Tibial artery (tissue), 4 donors: ENCODE measurements at regions not wholly inside any gene's neighbourhood (a gene's known extent, or its start where the extent isn't known, plus 50 kb on each side); places are given as distances from the start of the nearest gene placed in this dataset.
"Not testable (repeated sequence)": the region's sequence is repeated elsewhere in the genome, so short reads cannot be mapped to it uniquely, and the experiment has no call there.

ENCODE experiments used
- DNase-seq, 2 donors: peaks; one replicate each; pipeline ENCODE4 v3.0.0-alpha.2; 2019
- H3K27ac ChIP-seq, 2 donors: fragments of 200-600 bp; sonication (generic) in 1 of 2; 1 replicate in 1 of 2; 2 replicates in 1 of 2; pipeline ENCODE4 v1.5.1; 2018 to 2019; ENCODE audit warnings: mild to moderate bottlenecking in 1 of 2
- H3K27me3 ChIP-seq, 2 donors: fragments of 200-600 bp; sonication (generic) in 1 of 2; one replicate each; pipeline versions ENCODE4 v1.5.1 to v1.6.0; 2016 to 2019
- H3K36me3 ChIP-seq, 3 donors: fragments of 200-600 bp; sonication (generic) in 2 of 3; one replicate each; pipeline ENCODE4 v1.5.1; 2016 to 2019; ENCODE audit warnings: mild to moderate bottlenecking in 2 of 3
- H3K4me1 ChIP-seq, 4 donors: fragments of 200-600 bp; sonication (generic) in 2 of 4; 1 replicate in 3 of 4; 2 replicates in 1 of 4; pipeline ENCODE4 v1.5.1; 2016 to 2019
- H3K4me3 ChIP-seq, 2 donors: fragments of 200-600 bp; sonication (generic) in 1 of 2; 1 replicate in 1 of 2; 2 replicates in 1 of 2; pipeline ENCODE4 v1.5.1; 2018 to 2019; ENCODE audit warnings: mild to moderate bottlenecking in 2 of 2
- H3K9me3 ChIP-seq, 3 donors: fragments of 200-600 bp; sonication (generic) in 1 of 3; one replicate each; pipeline ENCODE4 v1.5.1; 2016 to 2019
- intact Hi-C: fragments of 100-400 bp; cut with DNase I; formaldehyde crosslinking; loops from one replicate; pipeline ENCODE4 v1.15.0; 2023; ENCODE audit warnings: low total_unique reads
- TF ChIP-seq, protein P1 (sequence below), 2 experiments: fragments of 200-600 bp in 1 of 2; fragments of 450-650 bp in 1 of 2; IDR thresholded peaks; one replicate each; pipeline ENCODE4 v1.5.1; 2017 to 2019; ENCODE audit warnings: antibody characterized with exemption in 2 of 2, mild to moderate bottlenecking in 1 of 2, moderate library complexity in 1 of 2

DNA sequence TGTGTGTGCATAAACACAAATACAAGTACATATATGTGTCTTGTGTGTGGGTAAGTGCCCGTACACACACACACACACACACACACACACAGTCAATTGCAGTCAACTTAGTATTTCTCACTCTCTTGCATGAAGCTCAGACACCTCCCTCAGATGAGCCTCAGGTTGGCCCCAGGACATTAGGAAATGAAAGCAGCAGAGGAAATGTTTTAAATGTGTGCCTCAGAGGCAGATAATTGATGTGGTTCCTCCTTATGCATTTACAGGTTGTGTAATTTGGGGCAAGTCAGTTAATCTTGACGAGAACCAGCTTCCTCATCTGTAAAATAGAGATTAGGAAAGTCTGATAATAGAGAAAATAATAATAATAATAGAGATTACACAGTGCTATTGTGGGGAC lies 814.0 kb upstream of the ID2 start:
- Histone ChIP-seq H3K36me3 (no peaks in the 10 kb centered on the region), H3K4me3 (no peak overlapping the region), H3K27me3 (no peaks in the 10 kb centered on the region), H3K27ac (no peak overlapping the region), H3K4me1 (no peaks in the 10 kb centered on the region), H3K9me3 (no peaks in the 10 kb centered on the region)
- DNase-seq = no peak
- TF ChIP-seq, protein P1, sequence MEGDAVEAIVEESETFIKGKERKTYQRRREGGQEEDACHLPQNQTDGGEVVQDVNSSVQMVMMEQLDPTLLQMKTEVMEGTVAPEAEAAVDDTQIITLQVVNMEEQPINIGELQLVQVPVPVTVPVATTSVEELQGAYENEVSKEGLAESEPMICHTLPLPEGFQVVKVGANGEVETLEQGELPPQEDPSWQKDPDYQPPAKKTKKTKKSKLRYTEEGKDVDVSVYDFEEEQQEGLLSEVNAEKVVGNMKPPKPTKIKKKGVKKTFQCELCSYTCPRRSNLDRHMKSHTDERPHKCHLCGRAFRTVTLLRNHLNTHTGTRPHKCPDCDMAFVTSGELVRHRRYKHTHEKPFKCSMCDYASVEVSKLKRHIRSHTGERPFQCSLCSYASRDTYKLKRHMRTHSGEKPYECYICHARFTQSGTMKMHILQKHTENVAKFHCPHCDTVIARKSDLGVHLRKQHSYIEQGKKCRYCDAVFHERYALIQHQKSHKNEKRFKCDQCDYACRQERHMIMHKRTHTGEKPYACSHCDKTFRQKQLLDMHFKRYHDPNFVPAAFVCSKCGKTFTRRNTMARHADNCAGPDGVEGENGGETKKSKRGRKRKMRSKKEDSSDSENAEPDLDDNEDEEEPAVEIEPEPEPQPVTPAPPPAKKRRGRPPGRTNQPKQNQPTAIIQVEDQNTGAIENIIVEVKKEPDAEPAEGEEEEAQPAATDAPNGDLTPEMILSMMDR (IDR thresholded peaks at IDR 0.05) = no peak
- intact Hi-C loops = no loop called here

DNA sequence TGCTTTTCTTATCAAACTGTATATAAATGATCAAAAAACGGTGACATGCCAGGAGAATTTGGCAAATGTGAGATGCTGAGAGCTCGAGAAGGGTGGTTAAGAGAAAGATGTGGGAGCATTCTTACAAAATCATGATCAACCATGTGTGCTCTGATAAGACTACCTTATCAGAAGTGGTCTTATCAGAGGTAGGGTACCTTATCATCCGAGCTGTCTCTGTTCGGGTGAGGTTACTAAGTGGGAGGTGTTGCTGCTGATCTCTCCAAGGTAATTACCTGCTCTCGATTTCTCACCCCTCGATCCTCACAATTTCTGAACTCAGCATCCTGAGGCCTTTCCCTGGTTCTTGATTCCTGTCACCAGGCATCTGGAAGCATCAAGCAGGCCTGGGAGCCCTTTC lies 813.0 kb upstream of the ID2 start:
- intact Hi-C loops = no loop called here

DNA sequence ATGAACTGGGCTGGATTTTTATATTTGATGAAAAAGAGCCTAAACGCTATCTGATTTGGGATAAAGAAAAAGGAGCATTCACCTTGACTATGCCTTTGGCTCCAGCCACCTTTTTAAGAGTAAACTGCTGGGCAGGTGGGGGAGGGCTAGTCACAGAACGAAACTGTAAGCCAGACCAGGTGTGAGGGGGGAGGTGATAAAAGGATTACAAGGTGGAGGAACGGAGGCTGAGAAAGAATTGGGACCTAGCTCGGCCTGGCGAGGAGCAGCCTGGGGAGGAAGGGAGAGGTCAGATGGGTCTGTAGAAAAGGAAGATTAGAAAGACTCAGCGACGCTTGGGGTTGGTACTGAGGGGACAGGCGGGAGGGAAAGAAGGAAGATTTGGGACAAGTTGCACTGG lies 805.4 kb upstream of the ID2 start:
- intact Hi-C loops = not testable (repeated sequence)

More for the DNA sequence above, 813.0 kb upstream of the ID2 start:
- no peak overlapping the region for H3K27ac ChIP-seq
- H3K9me3 ChIP-seq = no peaks in the 10 kb centered on the region
- H3K4me1 ChIP-seq = no peaks in the 10 kb centered on the region
- H3K36me3 ChIP-seq = no peaks in the 10 kb centered on the region
- TF ChIP-seq, protein P1 (IDR thresholded peaks at IDR 0.05) = no peak
- H3K27me3 ChIP-seq = no peaks in the 10 kb centered on the region
- H3K4me3 ChIP-seq = no peak overlapping the region
- DNase-seq = no peak

DNA sequence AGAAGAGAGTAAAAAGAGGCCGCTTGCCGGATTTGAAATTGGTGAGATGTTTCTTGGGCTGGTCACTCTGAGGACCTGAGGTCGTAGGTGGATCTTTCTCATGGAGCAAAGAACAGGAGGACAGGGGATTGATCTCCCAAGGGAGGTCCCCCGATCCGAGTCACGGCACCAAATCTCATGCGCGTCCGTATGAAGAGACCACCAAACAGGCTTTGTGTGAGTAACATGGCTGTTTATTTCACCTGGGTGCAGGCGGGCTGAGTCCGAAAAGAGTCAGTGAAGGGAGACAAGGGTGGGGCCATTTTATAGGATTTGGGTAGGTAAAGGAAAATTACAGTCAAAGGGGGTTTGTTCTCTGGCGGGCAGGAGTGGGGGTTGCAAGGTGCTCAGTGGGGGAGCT lies 803.6 kb upstream of the ID2 start:
- H3K36me3 ChIP-seq, DNase-seq, H3K27ac ChIP-seq, H3K9me3 ChIP-seq, intact Hi-C loops, H3K27me3 ChIP-seq, H3K4me1 ChIP-seq, H3K4me3 ChIP-seq: not testable (repeated sequence)

More for the DNA sequence above, 805.4 kb upstream of the ID2 start:
- not testable (repeated sequence) for DNase-seq, H3K27ac ChIP-seq, H3K27me3 ChIP-seq, H3K4me3 ChIP-seq, H3K4me1 ChIP-seq, H3K9me3 ChIP-seq, H3K36me3 ChIP-seq

DNA sequence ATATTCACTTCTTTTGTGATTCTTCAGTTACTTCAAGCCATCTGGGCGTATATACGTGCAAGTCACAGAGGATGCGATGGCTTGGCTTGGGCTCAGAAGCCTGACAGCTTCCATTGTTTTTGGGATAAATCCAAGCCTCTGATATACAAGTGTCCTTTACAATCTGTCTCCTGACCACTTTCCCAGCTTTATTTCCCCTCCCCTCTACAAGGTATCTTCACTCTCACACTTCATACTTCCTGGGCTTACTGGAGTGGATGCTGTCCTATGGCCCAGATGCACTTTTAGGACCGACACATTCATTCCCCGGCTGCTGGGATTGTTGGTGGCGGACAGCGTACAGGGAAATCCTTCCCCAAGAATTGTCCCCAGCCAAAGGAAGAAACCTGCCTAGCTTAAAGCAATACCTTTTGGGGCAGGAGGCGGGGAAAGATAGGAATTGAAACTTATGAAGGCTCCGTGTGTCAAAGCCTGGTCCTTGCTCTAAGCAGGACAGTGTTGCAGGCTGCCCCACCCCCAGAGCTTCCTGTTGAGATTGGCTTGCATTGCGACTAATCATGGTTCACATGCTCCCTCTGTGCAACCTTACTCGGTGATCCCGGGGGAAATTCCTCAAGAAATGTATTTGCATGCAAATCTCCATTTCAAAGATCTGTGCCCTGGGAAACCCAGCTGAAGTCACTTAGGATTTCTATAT lies 802.9 kb upstream of the ID2 start:
- no peak for DNase-seq
- no peaks in the 10 kb centered on the region for H3K36me3 ChIP-seq
- H3K27ac ChIP-seq = no peak overlapping the region
- H3K4me3 ChIP-seq = no peak overlapping the region
- no peaks in the 10 kb centered on the region for H3K9me3 ChIP-seq
- no peaks in the 10 kb centered on the region for H3K4me1 ChIP-seq
- intact Hi-C loops = no loop called here
- H3K27me3 ChIP-seq = no peaks in the 10 kb centered on the region
- TF ChIP-seq, protein P1 (IDR thresholded peaks at IDR 0.05) = no peak

DNA sequence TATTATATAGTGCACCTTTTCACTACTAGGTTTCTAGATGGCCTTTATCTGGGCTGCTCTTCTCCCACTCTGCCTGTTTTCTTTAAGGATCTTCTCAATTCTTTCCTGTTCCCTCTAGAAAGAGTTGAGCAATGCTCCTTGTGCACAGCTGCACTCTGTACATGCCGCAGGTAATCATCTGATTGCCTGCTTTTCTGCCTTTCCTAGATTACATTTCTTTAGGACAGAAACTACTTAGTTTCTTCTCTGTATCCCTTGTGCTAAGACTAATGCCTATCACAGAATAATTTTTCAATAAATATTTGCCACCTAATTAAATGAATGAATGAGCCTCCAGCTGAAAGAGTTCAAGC lies 802.4 kb upstream of the ID2 start:
- intact Hi-C loops = no loop called here
- H3K36me3 ChIP-seq = no peaks in the 10 kb centered on the region
- H3K27me3 ChIP-seq = no peaks in the 10 kb centered on the region
- no peak overlapping the region for H3K27ac ChIP-seq
- H3K4me1 ChIP-seq = no peaks in the 10 kb centered on the region
- no peak overlapping the region for H3K4me3 ChIP-seq
- DNase-seq = no peak
- TF ChIP-seq, protein P1 (IDR thresholded peaks at IDR 0.05) = no peak
- H3K9me3 ChIP-seq = no peaks in the 10 kb centered on the region

DNA sequence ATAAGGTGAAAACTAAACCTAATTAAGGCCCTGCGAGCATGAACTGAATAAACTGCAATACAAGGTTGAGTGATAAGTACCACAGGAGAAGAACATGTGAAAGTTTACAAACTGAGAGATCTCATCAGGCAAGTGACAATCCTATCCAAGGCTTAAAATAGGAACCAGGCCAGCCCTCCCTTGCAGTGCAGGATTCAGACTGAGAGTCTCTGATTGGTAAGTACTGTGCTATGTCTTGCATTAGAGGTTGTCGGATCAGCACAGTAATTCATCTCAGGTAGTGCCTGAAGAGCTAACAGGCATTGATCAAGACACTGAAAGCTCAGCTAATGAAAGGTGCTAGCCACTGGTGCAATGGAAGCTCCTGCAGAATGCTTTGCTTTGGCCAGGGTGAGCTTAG lies 801.7 kb upstream of the ID2 start:
- Histone ChIP-seq H3K36me3 (no peaks in the 10 kb centered on the region), H3K4me3 (no peak overlapping the region), H3K27me3 (no peaks in the 10 kb centered on the region), H3K9me3 (no peaks in the 10 kb centered on the region), H3K27ac (no peak overlapping the region), H3K4me1 (no peaks in the 10 kb centered on the region)
- DNase-seq = no peak
- TF ChIP-seq, protein P1 (IDR thresholded peaks at IDR 0.05) = no peak
- intact Hi-C loops = no loop called here
